PC-9 (cell line): ENCODE measurements at regions not wholly inside any gene's neighbourhood (a gene's known extent, or its start where the extent isn't known, plus 50 kb on each side); places are given as distances from the start of the nearest gene placed in this dataset.

Experiments
- CTCF ChIP-seq: fragments of 200-600 bp; sonication (generic); conservative IDR thresholded peaks from 2 replicates; pipeline ENCODE4 v1.6.1; 2017; ENCODE audit warnings: mixed run types, antibody characterized with exemption, mild to moderate bottlenecking, moderate library complexity
- EZH2 ChIP-seq: fragments of 200-600 bp; sonication (generic); IDR thresholded peaks from 2 replicates; pipeline ENCODE4 v1.8.0; 2017; ENCODE audit warnings: antibody characterized with exemption, low read depth

- TF ChIP-seq CTCF (no peak), EZH2 (no peak)
Measured at GRCh38 chr4:65973186-65973585, 302.9 kb upstream of the EPHA5 start.
